ENCODE measurements at regions not wholly inside any gene's neighbourhood (a gene's known extent, or its start where the extent isn't known, plus 50 kb on each side); places are given as distances from the start of the nearest gene placed in this dataset.

GRCh38 chr3:160132226-160132625 lies 93.0 kb upstream of the C3orf80 start:
- no peak for DNase-seq

- no peak for DNase-seq
These were observed 91.5 kb upstream of the C3orf80 start for GRCh38 chr3:160133757-160134156.

GRCh38 chr3:160134454-160134853 lies 90.8 kb upstream of the C3orf80 start:
- no peak for DNase-seq

GRCh38 chr3:160134964-160135363 lies 90.3 kb upstream of the C3orf80 start:
- no peak for DNase-seq

- DNase-seq: no peak
These were observed 89.4 kb upstream of the C3orf80 start for GRCh38 chr3:160135851-160136250.

- no peak for DNase-seq
These were observed 88.8 kb upstream of the C3orf80 start for GRCh38 chr3:160136421-160136820.

GRCh38 chr3:160139291-160139690 lies 85.9 kb upstream of the C3orf80 start:
- DNase-seq: no peak

- peak in 1 of 2 donors; percentile 12 for DNase-seq
These were observed 84.5 kb upstream of the C3orf80 start for GRCh38 chr3:160140756-160141155.

GRCh38 chr3:160141485-160142185 lies 83.6 kb upstream of the C3orf80 start:
- no peak for DNase-seq

- DNase-seq: no peak
These were observed 81.7 kb upstream of the C3orf80 start for GRCh38 chr3:160143482-160143881.

- DNase-seq: no peak
These were observed 75.2 kb upstream of the C3orf80 start for GRCh38 chr3:160150066-160150465.

- DNase-seq: no peak
These were observed 74.7 kb upstream of the C3orf80 start for GRCh38 chr3:160150525-160150924.

GRCh38 chr3:160152638-160153037 lies 72.6 kb upstream of the C3orf80 start:
- no peak for DNase-seq

- DNase-seq: no peak
These were observed 71.2 kb upstream of the C3orf80 start for GRCh38 chr3:160154033-160154432.

GRCh38 chr3:160154596-160154995 lies 70.6 kb upstream of the C3orf80 start:
- no peak for DNase-seq

GRCh38 chr3:160157321-160157720 lies 67.9 kb upstream of the C3orf80 start:
- DNase-seq: no peak

- DNase-seq: no peak
These were observed 65.9 kb upstream of the C3orf80 start for GRCh38 chr3:160159341-160159740.

- DNase-seq: no peak
These were observed 65.4 kb upstream of the C3orf80 start for GRCh38 chr3:160159806-160160205.

GRCh38 chr3:160161921-160162320 lies 63.3 kb upstream of the C3orf80 start:
- no peak for DNase-seq

- no peak for DNase-seq
These were observed 62.8 kb upstream of the C3orf80 start for GRCh38 chr3:160162440-160162839.

- DNase-seq: no peak
These were observed 61.9 kb upstream of the C3orf80 start for GRCh38 chr3:160163229-160163878.

GRCh38 chr3:160168246-160168645 lies 57.0 kb upstream of the C3orf80 start:
- no peak for DNase-seq

GRCh38 chr3:160169139-160169976 lies 55.9 kb upstream of the C3orf80 start:
- no peak for DNase-seq
